Effector CD8-positive, alpha-beta T cell (primary cell): ENCODE measurements at regions not wholly inside any gene's neighbourhood (a gene's known extent, or its start where the extent isn't known, plus 50 kb on each side); places are given as distances from the start of the nearest gene placed in this dataset.
"Not testable (repeated sequence)": the region's sequence is repeated elsewhere in the genome, so short reads cannot be mapped to it uniquely, and the experiment has no call there.

Source experiments
- DNase-seq: peaks from one replicate; lab custom pipeline; 2025; lab: John Stamatoyannopoulos, UW

DNA sequence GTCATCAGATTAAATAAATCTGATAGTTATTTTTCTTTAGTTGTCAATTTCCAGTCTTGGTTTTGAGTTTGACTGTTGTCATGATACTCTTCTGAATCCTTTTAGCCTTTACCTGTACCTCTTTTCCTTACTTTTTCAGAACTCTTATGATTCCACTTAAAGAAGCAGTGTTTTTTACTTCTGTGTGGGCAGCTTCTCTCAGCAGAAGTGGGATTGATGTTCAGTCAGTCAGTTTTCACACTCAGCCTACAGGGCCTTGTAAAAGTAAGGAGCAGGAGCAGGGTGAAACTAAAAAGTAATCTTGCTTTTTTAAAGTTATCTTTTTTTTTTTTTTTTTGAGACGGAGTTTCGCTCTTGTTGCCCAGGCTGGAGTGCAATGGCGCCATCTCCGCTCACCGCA is 75.1 kb downstream of the HAUS1 start:
- DNase-seq: no peak

DNA sequence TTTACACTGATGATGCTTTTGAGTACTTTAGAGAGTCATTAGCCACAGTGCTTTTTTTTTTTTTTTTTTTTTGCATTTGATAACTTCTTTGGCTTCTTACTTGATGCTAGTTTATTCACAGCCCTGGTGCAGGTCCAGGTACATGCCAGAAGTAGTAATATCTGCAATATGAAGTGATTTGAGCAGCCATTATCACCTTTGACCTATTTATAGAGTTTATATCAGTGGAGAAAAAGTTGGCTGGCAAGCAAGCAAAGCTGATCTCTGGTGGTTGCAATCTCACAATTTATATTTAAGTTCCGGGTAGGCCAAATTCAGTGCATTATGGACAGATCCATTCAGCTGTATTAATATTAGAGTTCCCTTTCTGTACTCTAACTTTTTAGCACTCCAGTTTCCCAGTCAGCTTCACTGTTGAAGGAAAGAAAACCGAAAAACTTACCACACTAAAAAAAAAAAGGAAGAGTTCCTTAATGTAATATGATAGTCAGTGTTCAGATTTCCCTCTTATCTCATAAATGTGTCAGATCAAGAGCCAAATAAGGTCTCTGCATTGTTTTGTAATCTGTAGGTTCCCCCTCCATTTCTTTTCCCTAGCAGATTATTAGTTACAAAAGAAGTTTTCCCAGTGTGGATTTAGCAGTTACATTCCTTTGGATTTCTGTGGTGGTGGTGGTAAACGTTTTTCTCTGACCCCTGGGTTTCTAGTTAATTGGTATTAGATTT is 78.6 kb downstream of the HAUS1 start:
- no peak for DNase-seq

DNA sequence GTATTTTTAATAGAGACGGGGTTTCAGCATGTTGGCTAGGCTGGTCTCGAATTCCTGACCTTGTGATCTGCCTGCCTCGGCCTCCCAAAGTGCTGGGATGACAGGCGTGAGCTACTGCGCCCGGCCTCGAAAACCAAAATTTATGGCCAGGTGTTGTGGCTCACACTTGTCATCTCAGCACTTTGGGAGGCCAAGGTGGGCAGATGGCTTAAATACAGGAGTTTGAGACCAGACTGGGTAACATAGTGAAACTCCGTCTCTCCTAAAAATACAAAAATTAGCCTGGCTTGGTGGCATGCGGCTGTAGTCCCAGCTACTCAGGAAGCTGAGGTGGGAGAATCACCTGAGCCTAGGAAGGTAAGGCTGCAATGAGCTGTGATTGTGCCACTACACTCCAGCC is 80.1 kb downstream of the HAUS1 start:
- not testable (repeated sequence) for DNase-seq

DNA sequence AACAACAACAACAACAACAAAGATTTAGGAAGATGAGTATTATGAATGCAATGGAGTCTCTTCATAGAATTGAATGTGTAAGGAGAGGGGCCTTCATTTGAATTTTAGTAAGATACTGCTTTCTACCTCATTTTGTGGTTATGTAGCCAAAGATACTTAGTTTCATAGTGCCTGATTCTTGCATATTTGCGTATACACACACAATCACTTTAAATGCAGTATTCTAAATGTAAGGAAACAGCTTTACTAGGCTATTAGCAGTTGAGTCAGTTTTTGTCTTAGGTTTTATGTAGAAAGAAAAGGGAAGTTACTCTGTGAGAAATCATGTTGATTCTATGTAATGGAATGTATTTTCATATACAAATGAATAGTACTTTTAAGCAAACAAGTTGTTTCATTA is 80.5 kb downstream of the HAUS1 start:
- DNase-seq: no peak

DNA sequence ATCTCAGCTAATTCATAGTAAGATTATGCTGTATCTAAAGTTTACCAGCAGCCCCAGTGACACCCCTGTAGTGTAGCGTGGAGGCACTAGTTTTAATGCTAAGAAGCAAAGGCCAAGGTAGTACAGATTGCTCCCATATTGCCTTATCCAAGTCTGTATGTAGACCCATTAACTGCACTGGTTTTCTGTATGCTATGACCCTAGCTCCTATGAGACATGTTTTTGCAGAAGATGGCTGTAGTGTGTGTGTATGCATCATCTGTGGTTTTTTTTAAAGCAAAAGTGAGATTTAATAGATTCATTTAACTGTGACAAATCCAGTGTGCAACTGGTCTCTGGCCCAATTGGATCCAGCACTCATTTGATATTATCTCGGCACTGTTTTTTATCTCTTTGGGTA is 86.5 kb downstream of the HAUS1 start:
- DNase-seq: no peak

DNA sequence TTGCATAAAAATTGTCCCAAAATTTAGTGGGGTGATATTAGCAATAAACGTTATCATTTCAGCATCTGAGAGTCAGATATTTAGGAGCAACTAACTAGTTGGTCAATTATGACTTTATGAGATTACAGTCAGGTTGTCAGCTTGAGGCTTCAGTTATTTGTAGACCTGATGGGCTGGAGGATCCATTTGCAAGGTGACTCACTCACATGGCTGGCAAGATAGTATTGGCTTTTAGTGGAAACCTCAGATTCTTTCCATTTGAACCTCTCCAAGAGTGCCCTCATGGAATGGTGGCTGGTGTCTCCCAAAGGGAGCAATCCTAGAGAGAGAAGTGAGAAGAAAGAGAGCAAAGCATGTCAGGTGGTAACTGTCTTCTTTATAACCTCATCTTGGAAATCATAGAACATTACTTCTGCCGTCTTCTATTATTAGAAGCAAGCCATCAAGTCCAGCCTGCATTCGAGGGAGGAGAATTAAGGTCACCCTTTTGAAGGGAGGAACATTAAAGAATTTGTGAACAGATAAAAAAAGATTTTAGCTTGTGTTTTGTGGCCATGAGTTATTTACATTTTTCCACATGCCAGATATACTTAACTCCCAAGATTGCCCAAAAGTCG is 92.5 kb downstream of the HAUS1 start:
- no peak for DNase-seq

DNA sequence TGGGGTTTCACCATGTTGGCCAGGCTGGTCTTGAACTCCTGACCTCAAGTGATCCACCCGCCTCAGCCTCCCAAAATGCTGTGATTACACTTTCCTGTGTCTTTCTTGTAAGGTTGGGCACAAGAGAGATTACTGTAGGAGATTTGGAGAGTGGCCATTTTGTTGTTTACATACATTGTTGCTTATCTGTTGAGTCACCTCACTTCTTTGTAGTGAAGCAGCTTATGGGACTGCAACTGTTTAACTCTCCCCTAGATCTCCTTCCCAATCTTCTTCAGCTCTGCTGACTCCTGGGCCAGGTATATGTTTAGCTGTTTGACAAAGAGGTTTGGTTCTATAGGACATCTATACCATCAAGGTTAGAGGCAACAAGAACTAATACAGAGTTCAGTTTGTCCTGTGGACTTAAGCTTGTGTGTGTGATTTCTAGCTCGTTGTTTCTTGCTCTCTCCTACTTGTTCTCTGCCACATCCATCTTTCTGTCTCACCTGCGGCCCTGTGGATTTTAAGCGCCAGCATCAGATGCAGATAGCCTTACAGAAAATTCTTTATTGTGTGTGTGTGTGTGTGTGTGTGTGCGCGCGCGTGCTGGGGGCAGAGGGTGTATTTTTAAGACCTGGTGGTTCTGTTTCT is 95.4 kb downstream of the HAUS1 start:
- DNase-seq: no peak

DNA sequence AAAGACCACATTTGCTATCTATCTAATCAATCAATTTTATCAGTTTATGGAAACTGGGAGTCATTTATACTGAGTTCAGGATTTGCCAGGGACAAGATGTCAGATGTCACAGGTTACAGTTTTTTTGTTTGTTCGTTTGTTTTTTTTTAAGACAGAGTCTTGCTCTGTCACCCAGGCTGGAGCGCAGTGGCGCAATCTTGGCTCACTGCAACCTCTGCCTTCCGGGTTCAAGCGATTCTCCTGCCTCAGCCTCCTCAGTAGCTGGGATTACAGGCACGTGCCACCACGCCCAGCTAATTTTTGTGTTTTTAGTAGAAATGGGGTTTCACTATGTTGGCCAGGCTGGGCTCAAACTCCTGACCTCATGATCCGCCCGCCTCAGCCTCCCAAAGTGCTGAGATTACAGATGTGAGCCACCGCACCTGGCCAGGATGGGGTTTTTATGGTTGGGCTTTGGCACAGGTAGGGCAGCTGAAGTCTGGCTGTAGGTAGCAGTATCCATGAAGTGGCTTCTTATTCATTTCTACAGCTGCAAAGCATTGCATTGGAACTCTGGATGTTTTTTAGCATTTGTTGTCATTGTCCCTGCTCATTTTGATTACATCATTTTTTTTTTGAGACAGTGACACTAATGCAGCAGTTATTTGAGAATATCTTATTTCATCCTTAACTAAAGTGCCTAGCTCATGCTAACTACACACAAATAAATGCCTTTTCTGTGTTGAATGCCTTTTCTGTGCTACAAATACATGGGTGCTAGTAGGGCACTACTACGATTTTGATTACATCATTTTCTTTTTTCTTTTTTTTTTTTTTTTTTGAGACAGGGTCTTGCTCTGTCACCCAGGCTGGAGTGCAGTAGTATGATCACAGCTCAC is 96.2 kb downstream of the HAUS1 start:
- DNase-seq: not testable (repeated sequence)

DNA sequence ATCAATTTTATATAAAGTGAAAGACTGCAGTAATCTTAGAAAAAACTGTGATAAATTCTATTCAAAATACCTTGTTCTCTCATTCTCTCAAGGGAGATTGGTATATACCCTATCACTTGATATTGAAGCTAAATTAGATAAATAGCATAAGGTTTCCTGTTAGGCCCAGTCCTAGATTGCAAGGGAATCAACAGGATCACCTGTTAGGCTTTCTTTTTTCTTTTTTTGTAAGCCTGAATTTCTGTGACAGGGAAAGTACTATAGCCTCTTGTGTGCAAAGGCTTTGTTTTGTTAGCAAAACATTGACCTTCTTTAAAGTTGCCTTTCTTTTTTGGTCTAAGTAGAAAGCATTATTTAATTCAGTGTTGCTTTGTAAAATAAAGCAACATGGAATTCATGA is 100.0 kb downstream of the HAUS1 start:
- DNase-seq: no peak

DNA sequence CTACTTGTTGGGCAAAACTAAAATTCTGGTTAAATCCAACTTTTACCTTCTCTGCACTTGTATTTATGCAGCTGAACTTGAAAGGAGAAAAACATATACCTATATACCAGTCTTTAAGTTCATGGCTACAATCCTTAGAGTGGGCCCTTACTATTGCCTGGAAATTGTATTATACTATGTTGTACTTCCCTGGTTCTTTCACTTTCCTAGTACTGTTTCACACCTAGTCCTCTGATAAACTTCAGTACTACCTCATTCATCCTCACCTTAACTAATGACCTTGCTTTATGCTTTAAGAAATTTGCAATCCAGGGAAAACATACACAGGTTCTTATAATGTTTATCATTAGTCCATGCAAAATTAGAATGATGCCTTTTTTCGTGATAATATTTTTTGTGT is 103.8 kb downstream of the HAUS1 start:
- no peak for DNase-seq

DNA sequence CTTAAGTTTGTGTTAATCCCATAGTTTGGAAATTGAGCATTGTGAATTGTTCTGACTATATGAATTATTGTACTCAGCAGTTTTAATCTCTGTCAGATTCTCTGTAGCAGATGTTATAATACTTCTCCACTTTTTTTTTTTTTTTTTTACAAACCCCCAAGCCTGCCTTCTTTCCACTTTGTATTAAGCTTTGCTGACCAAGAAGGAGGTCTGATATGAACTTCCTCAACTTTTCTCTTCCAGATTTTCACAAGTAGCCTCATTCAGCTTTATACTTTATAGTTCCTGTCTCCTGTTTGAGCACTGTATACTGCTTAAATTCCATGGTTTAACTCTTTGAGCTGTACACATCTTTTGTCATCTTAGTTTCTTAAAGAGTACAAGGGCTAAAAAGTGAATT is 105.0 kb downstream of the HAUS1 start:
- DNase-seq: no peak

DNA sequence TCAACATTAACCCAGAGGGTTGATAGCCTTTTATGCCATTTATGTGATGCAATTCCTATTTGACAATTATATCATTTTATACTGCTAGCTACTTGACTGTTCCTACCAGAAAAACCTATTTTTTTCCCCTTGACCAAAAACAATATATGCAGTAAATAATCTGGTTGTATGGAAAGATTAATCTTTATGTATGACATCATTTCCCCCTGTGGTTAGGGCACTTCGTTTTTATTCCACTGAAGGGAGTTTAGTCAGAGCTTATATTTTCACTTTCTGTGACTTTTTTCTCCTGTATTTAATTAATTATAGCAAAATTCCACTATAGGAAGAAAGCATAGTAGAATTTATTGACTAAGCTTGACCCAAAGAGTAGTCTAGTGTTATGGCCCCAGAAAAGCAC is 107.6 kb downstream of the HAUS1 start:
- DNase-seq: no peak

DNA sequence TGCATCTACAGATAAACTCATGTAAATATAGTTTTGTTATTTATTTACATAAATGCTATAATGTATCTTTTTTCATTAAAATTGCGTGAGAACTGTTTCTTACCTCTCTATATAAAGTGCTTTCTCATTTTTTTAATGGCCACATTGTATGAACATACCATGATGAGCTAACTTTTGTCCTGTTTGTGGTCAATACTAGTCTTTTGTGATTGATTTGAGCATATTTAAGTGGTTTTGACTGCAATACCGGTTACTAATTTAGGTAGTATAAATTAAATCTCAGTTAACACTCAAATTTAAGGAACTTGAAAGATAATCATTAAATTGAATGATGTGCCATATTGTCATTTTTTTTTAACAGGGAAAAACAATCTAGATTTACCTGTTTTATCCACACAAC is 108.2 kb downstream of the HAUS1 start:
- no peak for DNase-seq

DNA sequence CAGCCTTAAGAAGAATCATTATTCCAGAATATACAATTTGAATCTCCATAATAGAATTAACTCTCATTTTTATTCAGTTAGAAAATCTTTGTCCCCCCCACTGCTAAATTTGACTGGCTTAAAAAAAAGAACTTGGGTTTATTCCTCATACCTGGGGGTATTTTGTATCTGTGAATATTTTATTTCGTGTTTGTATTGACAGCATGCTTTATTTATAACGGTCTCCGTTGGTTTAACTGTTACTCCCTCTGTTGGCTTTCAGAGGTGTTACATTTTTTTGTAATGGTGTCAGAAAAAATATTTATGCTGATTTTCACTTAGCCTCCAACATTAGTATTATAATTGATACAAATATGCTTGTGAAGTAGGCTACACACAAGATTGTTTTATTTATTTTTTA is 109.1 kb downstream of the HAUS1 start:
- DNase-seq: no peak

DNA sequence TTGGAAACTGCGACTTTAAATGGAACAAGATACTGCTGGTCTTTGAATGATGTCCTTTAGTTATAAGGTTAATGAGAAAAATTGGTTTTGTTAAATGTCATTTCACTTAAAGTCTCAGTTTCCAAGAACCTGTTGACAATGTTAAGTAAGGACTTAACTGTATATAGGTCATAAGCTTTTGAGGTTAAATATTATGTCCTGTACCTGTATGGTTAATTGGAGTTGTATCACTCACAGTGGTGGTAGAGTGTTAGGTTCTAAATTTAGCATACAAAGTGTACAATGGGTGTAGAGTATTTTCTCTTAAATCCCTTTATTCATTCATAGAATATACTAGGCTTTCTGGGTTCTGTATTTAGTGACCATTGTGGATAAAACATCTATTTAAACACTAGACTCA is 110.2 kb downstream of the HAUS1 start:
- no peak for DNase-seq

DNA sequence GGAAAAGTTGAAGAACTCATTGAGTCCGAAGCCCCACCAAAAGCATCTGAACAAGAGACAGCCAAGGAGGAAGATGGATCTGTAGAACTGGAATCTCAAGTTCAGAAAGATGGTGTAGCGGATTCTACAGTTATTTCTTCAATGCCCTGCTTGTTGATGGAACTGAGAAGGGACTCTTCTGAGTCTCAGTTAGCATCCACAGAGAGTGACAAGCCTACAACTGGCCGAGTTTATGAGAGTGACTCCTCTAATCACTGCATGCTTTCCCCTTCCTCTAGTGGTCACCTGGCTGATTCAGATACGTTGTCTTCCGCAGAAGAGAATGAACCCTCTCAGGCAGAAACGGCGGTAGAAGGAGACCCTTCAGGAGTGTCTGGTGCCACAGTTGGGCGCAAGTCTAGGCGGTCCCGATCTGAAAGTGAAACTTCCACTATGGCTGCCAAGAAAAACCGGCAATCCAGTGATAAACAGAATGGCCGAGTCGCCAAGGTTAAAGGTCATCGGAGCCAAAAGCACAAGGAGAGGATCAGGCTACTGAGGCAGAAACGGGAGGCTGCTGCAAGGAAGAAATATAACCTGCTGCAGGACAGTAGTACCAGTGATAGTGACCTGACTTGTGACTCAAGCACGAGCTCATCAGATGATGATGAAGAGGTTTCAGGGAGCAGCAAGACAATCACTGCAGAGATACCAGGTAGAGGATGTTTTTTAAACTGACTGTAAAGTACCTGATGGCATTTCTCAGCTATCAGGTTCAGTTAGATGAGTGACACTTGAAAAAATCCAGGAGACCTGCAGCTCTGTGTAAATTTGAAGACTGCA is 111.9 kb downstream of the HAUS1 start:
- DNase-seq: no peak

DNA sequence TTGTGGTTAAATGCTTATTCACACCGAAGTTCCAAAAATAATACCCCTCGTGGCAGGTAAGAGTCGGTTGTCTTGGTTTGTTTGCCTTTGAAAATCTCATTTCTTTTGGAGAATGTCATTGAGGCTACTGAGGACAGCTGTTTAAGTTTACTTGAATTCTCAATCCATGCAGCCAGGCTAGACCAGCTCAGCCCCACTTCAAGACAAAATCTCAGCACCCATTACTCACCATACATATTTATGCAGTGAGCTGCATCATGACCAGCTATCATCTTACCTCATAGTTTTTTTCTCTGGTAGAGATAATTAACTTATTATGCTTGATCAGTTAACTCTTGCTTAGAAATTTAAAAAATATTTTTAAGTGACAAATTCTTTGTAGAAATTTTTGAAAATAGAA is 115.9 kb downstream of the HAUS1 start:
- DNase-seq: no peak

DNA sequence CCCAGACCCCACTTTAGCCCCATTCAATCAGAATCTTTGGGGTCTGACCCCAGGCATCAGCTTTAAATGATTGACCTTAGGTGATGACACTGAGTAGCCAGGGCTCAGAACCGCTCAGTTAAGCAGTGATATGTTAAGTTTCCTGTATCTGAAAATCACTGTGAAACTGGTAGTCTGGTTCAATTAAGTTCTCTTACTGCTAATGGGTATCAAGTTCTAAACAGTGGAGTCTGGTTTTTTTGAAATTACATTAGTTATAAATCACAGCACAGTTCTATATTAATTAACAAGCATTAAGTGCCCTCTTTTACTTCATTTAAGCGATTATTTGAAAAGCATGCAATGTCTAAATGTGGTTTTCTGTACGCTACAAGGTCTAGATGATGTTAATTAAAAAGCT is 117.9 kb downstream of the HAUS1 start:
- DNase-seq: no peak

DNA sequence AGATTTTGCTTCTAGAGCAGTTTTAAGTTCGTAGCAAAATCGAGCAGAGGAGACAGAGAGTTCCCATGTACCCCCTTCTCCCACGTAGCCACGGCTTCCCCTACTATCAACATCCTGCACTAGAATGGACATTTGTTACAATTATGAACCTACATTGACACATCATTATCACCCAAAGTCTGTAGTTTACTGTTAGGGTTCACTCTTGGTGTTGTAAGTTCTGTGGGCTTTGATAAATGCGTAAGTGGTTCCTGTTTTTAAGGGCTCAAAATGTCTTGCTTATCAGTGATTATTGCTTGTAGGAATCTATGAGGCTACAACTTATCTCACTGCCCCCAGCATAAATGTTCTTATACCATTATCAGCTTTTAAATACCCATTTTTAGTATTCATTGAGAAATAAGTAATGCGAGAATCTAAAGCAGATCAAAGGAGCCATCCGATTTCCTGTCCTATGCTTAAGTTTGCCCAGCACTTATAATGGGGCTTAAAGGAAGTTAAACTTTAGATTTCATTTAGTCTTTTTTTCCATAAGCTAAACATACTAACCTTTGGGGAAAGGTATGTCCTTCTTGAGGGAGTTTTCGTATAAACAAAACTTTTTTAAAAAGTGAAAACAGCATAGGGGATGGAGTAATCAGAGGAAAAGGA is 118.7 kb downstream of the HAUS1 start:
- no peak for DNase-seq

DNA sequence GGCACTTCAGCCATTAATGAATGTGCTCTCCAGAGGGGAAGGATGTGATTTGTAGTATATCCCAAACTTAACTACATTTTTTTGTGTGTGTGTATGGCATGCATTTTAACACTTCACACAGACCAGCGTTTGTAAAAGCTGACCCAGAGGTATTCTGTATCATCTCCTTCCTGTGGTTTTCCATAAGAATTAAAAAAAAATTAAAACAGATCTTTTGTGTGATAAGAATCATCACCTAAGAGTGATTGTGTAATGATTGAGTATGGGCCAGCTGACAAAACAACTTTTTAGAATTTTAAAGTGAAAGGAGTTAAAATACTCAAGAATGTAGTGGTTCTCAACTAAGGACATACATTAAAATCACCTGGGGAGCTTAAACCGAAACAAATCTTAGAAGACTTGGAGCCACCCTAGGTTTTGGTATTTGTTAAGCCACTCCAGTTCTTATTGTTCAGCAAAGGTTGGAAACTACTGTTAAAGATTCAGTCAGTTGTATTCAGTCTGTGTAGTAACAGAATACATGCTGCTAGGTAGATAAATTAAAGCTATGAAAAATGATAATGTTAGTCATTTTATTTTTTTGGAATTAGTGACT is 120.1 kb downstream of the HAUS1 start:
- DNase-seq: no peak

DNA sequence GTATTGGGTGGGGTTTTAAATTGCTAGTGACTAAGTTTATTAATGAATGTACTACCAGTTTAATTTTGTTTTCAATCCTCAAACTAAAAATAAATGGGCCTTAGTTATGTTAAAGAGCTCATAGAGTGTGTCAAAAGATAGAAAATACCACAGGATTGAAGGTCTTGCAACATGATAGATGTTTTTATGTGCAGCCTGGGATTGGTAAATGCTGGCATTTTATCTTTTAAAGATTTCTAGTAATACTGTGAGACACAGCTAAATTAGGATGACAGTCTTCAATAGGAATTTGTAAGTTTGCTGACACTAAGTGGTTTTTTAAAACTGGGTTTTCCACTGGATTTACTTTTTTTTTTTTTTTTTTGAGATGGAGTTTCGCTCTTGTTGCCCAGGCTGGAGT is 122.3 kb downstream of the HAUS1 start:
- DNase-seq: no peak
